Stimulated activated naive CD8-positive, alpha-beta T cell treated with anti-CD3 and anti-CD28 coated beads, Interleukin-15, Interleukin-2, amounts not matched to agents 100 ng/mL and 50 ng/mL, for 24 hours (primary cell): ENCODE measurements at regions not wholly inside any gene's neighbourhood (a gene's known extent, or its start where the extent isn't known, plus 50 kb on each side); places are given as distances from the start of the nearest gene placed in this dataset.

Source experiments
- H3K27ac Mint-ChIP-seq: one replicate; pipeline ENCODE4 v1.8.0; 2021; ENCODE audit warnings: mild to moderate bottlenecking, mixed read lengths
- H3K27me3 Mint-ChIP-seq: one replicate; pipeline ENCODE4 v1.8.0; 2021; ENCODE audit warnings: mixed read lengths
- H3K36me3 Mint-ChIP-seq: one replicate; pipeline ENCODE4 v1.8.0; 2021; ENCODE audit warnings: low read depth, mixed read lengths
- H3K4me1 Mint-ChIP-seq: one replicate; pipeline ENCODE4 v1.8.0; 2021; ENCODE audit warnings: low read depth, mixed read lengths
- H3K4me3 Mint-ChIP-seq: one replicate; pipeline ENCODE4 v1.8.0; 2021; ENCODE audit warnings: mild to moderate bottlenecking, mixed read lengths
- H3K9me3 Mint-ChIP-seq: one replicate; pipeline ENCODE4 v1.8.0; 2021; ENCODE audit warnings: mixed read lengths

DNA sequence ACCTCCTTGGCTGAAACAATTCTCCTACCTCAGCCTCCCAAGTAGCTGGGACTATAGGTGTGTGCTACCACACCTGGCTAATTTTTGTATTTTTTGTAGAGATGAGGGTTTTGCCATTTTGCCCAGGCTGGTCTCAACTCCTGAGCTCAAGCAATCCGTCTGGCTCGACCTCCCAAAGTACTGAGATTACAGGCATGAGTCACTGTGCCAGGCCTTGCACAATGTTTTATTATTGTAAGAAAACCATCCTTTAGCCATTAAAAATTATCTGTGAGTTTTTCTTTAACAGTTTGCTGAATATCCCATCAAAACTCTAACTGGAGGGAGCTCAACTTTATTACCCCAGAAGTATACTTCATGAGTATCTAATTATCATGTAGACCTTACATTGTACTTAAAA is 900.3 kb downstream of the PCDH7 start:
- H3K27me3 Mint-ChIP-seq = no peaks in the 10 kb centered on the region
- no peaks in the 10 kb centered on the region for H3K36me3 Mint-ChIP-seq
- no peaks in the 10 kb centered on the region for H3K4me1 Mint-ChIP-seq
- peaks cover 6% of the 10 kb centered on the region for H3K9me3 Mint-ChIP-seq
- H3K4me3 Mint-ChIP-seq = no peak overlapping the region
- no peak overlapping the region for H3K27ac Mint-ChIP-seq

DNA sequence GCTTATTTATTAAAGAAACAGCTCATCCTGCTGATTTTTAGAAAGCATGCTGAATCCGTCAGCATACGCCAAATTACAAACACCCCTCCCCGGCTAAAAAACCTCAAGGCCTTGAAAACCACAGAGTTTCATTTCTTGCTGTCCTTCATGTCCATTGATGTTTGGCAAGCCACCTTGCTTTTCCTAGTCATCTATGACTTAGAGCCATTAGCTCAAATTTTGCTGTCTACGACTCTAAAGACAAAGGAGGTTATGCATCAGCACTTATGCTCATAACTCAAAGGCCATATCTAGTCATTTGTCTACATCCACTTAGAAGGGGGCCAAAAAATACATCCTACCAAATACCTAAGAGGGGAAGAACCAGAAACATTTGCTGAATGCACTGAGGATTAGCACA is 925.1 kb downstream of the PCDH7 start:
- no peak overlapping the region for H3K4me3 Mint-ChIP-seq
- H3K36me3 Mint-ChIP-seq = no peaks in the 10 kb centered on the region
- H3K9me3 Mint-ChIP-seq = no peaks in the 10 kb centered on the region
- H3K27me3 Mint-ChIP-seq = no peaks in the 10 kb centered on the region
- H3K27ac Mint-ChIP-seq = no peak overlapping the region
- no peaks in the 10 kb centered on the region for H3K4me1 Mint-ChIP-seq

DNA sequence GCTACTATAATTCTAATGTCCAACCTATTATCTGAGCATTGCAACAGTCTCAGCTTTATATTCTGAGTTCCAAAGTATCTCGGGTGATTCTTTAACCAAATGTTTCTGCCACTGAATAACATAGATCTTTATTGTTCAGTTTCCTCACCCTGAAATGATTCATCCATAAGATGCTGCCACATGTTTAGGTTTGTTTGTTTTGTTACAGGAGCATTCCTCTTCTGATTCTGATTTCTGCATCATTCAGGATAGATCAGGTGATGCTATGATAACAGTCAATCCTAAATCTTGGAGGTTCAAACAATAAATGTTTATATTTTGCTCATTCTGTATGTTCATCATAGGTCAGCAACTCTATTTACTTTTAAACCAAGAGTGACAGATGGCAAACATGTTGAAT is 927.6 kb downstream of the PCDH7 start:
- Mint-ChIP-seq H3K4me1 (no peaks in the 10 kb centered on the region), H3K27ac (no peak overlapping the region), H3K27me3 (no peaks in the 10 kb centered on the region), H3K4me3 (no peak overlapping the region), H3K36me3 (no peaks in the 10 kb centered on the region), H3K9me3 (no peaks in the 10 kb centered on the region)

DNA sequence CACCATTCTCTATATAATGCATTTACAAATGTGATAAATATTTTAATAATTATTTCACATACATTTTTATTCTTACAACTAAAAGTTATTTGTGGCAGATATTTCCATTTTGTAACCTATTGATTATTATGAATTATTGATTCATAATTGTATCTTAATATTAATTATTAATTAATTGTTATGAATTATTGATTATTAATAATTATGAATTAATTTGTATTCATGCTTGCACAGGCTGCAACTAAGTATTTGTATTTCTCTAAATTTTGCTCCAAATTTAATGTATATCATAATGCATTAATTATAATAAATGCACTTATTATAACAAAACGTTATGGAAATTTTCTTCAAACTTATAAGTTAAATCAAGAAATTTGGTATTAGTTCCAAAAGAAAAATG is 929.7 kb downstream of the PCDH7 start:
- no peak overlapping the region for H3K4me3 Mint-ChIP-seq
- no peaks in the 10 kb centered on the region for H3K27me3 Mint-ChIP-seq
- H3K36me3 Mint-ChIP-seq = no peaks in the 10 kb centered on the region
- H3K9me3 Mint-ChIP-seq = no peaks in the 10 kb centered on the region
- no peaks in the 10 kb centered on the region for H3K4me1 Mint-ChIP-seq
- H3K27ac Mint-ChIP-seq = no peak overlapping the region

DNA sequence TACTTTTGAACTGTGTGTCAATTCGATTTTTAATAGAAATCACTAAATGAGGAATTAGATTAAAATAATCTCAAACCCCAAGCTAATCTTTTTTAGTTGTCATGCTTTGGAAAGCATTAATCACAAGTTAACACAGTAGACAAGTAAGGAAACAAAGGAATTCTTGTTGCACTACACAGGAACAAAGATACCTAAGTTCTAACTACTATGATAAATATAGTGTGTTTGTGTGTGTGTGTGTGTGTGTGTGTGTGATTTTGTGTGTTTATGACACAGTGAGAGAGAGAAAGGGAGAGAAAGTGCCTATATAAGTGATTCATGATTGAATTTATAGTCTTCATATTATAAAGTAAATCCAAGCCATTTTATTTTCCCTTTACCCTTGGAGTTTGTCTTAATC is 931.4 kb downstream of the PCDH7 start:
- H3K27me3 Mint-ChIP-seq = no peaks in the 10 kb centered on the region
- no peak overlapping the region for H3K27ac Mint-ChIP-seq
- no peaks in the 10 kb centered on the region for H3K4me1 Mint-ChIP-seq
- no peaks in the 10 kb centered on the region for H3K36me3 Mint-ChIP-seq
- H3K9me3 Mint-ChIP-seq = peaks cover 1% of the 10 kb centered on the region
- H3K4me3 Mint-ChIP-seq = no peak overlapping the region

DNA sequence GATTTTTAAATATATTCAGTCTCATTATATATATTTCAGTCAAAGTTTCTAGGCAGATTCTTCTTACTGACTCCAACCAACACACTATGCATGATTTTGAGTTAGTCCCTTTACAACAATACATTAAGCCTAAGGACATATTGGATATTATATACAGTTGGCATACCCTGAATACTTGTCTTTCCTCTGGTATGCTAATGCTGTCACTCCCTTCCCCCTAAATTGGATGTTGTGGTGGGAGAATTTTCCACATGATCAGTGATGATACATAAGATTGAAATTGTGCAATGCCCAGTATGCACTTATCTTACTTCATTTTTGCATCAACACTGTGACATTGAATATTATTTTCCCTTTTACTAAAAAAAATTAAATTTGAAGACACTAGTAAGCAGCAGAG is 935.2 kb downstream of the PCDH7 start:
- Mint-ChIP-seq H3K27ac (no peak overlapping the region), H3K4me1 (no peaks in the 10 kb centered on the region), H3K9me3 (peaks cover 6% of the 10 kb centered on the region), H3K36me3 (no peaks in the 10 kb centered on the region), H3K4me3 (no peak overlapping the region), H3K27me3 (no peaks in the 10 kb centered on the region)

DNA sequence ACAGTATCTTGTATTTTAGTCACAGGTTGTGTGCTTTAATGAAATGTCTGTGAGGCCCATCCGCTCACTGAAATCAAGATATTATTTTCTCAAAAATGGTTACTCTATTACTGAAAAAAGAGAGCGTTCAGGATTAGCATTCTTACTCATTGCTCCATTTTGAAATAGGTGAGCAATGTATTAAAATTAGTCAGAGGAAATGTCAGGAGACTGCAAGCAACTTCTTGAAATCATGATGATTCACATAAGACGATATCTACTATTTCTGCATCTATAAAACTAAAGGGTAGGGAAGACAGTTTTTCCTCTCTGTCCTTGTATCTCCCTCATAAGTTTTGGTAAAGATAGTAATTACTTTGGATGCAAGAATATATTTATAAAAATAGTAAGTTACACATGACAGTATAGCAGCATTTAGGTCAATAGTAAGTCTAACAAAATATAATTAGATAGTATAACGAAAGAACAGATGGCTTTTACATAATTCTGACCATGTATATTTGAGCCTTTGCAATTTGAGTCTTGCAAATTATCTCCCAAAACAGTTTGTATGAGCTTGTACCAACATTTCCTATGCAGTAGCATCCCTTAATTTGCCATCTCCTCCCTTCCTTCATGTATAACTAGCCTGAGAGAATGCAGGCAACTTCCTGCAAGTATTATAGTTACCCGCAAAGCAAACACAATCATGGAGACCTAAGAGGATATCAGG is 937.8 kb downstream of the PCDH7 start:
- Mint-ChIP-seq H3K4me1 (no peaks in the 10 kb centered on the region), H3K36me3 (no peaks in the 10 kb centered on the region), H3K4me3 (no peak overlapping the region), H3K27me3 (no peaks in the 10 kb centered on the region), H3K27ac (no peak overlapping the region), H3K9me3 (peaks cover 6% of the 10 kb centered on the region)

DNA sequence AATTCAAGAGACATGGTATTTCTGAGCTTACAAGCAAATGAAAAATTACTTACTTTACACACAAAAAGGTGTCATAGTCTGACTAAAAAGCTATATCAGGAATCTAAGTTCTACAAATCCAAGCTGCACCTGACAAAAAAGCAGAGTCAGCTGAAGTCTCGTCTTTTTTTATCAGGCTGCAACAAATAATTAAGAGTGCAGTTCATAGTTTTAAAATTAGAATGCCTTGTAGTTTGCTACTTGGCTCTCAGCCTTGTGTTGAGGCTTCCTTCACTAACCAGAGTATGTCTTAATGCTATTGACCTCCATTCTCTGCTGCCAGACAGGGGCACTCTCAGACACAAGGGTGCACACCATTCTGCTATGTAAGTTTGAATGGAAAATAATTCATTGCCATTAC is 940.7 kb downstream of the PCDH7 start:
- Mint-ChIP-seq H3K9me3 (peaks cover 9% of the 10 kb centered on the region), H3K4me1 (no peaks in the 10 kb centered on the region), H3K36me3 (no peaks in the 10 kb centered on the region)

DNA sequence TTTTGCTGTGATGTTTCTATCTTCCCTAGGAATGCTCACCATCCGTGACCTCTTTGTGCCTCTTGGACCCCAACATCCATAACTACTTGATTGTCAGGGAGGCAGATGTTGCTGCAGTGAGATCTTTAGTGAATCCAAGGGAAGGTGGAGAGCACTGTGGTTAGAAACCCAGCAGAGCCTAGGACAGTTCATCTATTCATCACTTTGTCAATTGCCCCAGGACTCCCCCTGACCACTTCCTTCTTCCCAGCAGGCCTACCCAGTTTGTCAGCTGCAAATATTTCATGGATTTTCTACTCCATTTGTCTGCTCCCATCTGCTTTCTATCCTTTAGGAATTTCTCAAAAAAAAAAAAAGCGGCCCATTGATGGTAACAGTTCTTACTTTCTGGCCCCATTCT is 942.8 kb downstream of the PCDH7 start:
- no peaks in the 10 kb centered on the region for H3K4me1 Mint-ChIP-seq
- no peak overlapping the region for H3K4me3 Mint-ChIP-seq
- H3K36me3 Mint-ChIP-seq = no peaks in the 10 kb centered on the region
- no peak overlapping the region for H3K27ac Mint-ChIP-seq
- no peaks in the 10 kb centered on the region for H3K27me3 Mint-ChIP-seq
- H3K9me3 Mint-ChIP-seq = peaks cover 3% of the 10 kb centered on the region

More for the DNA sequence above, 940.7 kb downstream of the PCDH7 start:
- H3K27ac Mint-ChIP-seq = no peak overlapping the region
- H3K27me3 Mint-ChIP-seq = no peaks in the 10 kb centered on the region
- no peak overlapping the region for H3K4me3 Mint-ChIP-seq

DNA sequence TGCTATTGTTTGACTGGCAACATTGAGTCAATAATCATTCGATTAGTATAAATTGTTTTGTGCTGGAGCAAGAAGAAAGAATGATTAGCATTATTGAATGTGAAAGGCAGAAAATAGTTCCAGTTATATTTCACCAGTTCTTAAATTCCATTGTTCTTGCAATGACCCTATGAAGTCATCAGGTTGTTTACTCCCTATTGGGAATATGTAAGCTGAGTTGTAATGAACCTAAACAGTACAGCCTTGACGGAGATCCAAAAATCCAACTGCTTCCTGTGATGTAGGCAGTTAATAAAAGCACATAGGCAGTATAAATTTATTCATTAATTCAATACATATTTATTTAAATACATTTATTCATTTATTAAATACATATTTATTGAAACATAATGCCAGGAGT is 947.5 kb downstream of the PCDH7 start:
- Mint-ChIP-seq H3K27ac (no peak overlapping the region), H3K27me3 (no peaks in the 10 kb centered on the region), H3K36me3 (no peaks in the 10 kb centered on the region), H3K4me3 (no peak overlapping the region), H3K4me1 (no peaks in the 10 kb centered on the region), H3K9me3 (peaks cover 15% of the 10 kb centered on the region)

DNA sequence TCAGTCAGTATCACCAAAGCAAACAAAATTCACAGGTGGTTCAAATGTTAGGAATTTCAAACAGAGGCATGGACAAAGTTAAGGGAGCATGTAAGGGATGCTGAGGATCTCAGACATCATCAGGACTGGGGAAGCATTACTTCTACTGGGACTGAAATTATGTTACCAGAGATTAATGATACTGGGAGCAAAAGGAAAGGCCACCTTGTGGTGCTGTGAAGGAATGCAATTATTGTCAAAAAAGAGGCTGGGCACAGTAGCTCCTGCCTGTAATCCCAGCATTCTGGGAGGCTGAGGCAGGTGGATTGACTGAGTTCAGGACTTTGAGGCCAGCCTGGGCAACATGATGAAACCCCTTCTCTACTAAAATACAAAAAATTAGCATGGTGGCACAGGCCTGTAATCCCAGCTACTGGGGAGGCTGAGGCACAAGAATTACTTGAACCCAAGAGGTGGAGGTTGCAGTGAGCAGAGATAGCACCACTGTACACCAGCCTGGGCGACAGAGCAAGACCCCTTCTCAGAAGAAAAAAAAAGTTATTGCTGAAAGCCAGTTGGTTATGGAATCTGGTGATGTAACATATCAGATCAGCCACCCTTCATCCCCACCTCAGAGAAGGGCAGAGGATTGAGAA is 954.3 kb downstream of the PCDH7 start:
- Mint-ChIP-seq H3K27me3 (no peaks in the 10 kb centered on the region), H3K9me3 (peaks cover 3% of the 10 kb centered on the region), H3K4me1 (no peaks in the 10 kb centered on the region), H3K36me3 (no peaks in the 10 kb centered on the region), H3K27ac (no peak overlapping the region), H3K4me3 (no peak overlapping the region)

DNA sequence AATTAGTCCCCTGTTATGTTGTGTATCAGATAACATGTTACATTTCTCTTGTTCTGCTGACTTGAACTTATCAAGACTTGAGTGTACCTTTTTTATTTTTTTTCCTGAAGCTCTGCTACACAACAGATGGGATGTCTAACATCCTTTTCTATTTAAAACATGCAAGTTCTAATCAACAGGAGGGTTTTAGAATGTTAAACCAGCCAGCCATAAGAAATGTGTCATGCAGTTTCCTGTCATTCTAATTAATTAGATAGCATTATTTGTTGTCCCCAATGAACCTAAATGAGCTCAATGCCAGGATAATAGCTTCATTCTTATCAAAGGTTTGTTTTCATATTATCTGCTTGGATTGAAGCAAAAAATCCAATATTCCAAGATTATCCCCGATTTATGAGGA is 958.2 kb downstream of the PCDH7 start:
- Mint-ChIP-seq H3K4me3 (no peak overlapping the region), H3K27ac (no peak overlapping the region), H3K36me3 (no peaks in the 10 kb centered on the region), H3K27me3 (no peaks in the 10 kb centered on the region), H3K9me3 (peaks cover 4% of the 10 kb centered on the region), H3K4me1 (no peaks in the 10 kb centered on the region)

DNA sequence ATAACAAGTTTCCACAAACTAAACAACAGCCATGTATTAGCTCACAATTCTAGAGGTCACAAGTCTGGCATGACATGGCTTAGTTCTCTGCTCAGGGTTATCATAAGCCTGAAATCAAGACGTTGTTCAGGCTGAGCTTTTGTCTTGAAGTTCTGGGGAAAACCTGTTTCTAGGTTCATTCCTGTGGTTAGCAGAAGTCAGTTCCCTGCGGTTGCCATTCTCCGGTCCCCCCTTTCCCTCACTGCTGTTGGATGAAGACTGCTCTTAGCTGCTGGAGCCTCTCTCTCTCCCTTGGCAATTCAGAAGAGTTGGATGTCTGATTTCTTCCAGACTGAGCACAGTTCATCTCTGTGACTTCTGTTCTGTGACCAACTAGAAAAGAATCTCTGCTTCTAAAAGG is 962.6 kb downstream of the PCDH7 start:
- Mint-ChIP-seq H3K9me3 (peaks cover 4% of the 10 kb centered on the region), H3K27ac (no peak overlapping the region), H3K36me3 (no peaks in the 10 kb centered on the region), H3K27me3 (no peaks in the 10 kb centered on the region), H3K4me1 (no peaks in the 10 kb centered on the region), H3K4me3 (no peak overlapping the region)

DNA sequence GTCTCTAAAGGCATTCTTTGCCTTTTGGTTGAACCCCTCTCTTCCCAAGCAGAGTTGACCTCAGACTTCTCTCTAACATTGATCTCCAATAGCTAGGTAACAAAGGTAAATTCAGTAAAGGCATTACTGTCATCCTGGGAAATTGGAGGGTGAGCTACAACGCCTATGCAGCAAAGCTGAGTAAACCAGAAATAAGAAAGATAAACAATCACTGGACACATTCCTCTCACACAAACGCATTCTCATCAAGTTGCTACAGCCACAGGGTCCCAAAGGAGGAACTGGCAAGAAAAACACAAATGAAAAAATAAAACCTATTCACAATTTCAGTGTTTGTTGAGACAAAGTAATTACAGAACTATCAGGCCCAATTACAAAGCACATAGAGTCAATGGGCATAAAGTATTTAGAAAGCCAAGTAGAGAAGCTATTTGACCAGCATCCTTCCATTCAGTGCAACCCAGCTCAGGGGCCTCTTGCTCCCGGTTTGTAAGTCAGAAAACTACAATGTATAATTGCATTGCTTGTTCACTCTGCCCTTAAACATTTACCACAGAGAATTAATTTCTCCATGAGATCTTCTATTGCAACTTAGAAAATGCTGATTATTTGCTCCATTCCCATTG is 967.7 kb downstream of the PCDH7 start:
- no peaks in the 10 kb centered on the region for H3K27me3 Mint-ChIP-seq
- no peaks in the 10 kb centered on the region for H3K36me3 Mint-ChIP-seq
- H3K9me3 Mint-ChIP-seq = no peaks in the 10 kb centered on the region

DNA sequence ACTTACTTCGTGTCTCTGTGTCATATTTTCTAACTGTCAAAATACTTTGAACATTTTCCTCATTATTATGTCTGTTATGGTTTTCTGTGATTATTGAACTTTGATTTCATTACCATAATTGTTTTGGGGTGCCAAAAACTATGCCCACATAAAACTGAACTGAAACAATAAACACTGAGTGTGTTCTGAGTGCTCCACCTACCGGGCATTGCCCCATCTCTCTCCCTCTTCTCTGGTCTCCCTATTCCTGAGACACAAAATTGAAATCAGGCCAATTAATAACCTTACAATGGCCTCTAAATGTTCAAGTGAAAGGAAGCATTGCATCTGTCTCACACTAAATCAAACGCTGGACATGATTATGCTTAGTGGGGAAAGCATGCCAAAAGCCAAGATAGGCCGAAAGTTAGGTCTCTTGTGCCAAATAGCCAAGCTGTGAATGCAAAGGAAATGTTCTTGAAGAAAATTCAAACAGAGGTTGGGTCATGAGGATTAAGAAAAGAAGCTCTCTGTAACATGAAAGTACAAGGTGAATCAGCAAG is 972.3 kb downstream of the PCDH7 start:
- Mint-ChIP-seq H3K4me1 (no peaks in the 10 kb centered on the region), H3K9me3 (peaks cover 7% of the 10 kb centered on the region), H3K4me3 (no peak overlapping the region), H3K27ac (no peak overlapping the region), H3K36me3 (no peaks in the 10 kb centered on the region), H3K27me3 (no peaks in the 10 kb centered on the region)

More for the DNA sequence above, 967.7 kb downstream of the PCDH7 start:
- Mint-ChIP-seq H3K4me1 (no peaks in the 10 kb centered on the region), H3K27ac (no peak overlapping the region), H3K4me3 (no peak overlapping the region)
